Kidney epithelial cell (primary cell): ENCODE measurements at regions not wholly inside any gene's neighbourhood (a gene's known extent, or its start where the extent isn't known, plus 50 kb on each side); places are given as distances from the start of the nearest gene placed in this dataset.

Experiments
- DNase-seq: peaks from one replicate; pipeline ENCODE4 v3.0.0-alpha.2; 2010; ENCODE audit warnings: low read depth
- H3K27me3 ChIP-seq: 2 replicates; pipeline ENCODE4 v1.6.0; 2011; ENCODE audit warnings: low read length; ENCODE audit not compliant: control insufficient read depth, insufficient read depth
- H3K36me3 ChIP-seq: 2 replicates; pipeline ENCODE4 v1.5.1; 2011; ENCODE audit warnings: low read length; ENCODE audit not compliant: control insufficient read depth, insufficient read depth
- H3K4me3 ChIP-seq: 2 replicates; pipeline ENCODE4 v1.5.1; 2011; ENCODE audit warnings: low read depth, mild to moderate bottlenecking, control low read depth, low read length
- TF ChIP-seq, protein P1 (sequence below): IDR thresholded peaks from 2 replicates; pipeline ENCODE4 v1.5.1; 2011; ENCODE audit warnings: mild to moderate bottlenecking, moderate library complexity, low read length, control low read depth, inconsistent platforms; ENCODE audit not compliant: insufficient read depth, poor library complexity, severe bottlenecking

DNA sequence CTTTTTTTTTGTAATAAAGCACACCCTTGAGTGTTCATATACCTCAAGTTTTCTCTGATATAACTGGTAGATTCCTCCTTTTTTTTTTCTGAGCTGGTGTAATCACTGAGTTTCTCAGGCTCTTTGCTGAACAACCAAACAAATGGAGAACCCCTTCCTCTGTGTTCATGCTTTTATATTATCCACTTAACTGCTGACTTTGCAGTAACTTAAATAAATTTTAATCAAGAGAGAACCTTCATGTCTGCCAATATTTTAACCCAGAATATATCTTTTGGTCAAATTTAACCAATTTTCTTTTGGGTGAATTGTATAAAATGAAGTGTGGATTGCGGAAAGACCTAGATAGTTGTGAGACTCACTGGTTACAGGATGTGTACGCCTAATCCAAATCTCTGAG lies 833.0 kb upstream of the COX7C start:
- DNase-seq = no peak
- H3K4me3 ChIP-seq = no peak overlapping the region
- H3K27me3 ChIP-seq = no peaks in the 10 kb centered on the region
- TF ChIP-seq, protein P1, sequence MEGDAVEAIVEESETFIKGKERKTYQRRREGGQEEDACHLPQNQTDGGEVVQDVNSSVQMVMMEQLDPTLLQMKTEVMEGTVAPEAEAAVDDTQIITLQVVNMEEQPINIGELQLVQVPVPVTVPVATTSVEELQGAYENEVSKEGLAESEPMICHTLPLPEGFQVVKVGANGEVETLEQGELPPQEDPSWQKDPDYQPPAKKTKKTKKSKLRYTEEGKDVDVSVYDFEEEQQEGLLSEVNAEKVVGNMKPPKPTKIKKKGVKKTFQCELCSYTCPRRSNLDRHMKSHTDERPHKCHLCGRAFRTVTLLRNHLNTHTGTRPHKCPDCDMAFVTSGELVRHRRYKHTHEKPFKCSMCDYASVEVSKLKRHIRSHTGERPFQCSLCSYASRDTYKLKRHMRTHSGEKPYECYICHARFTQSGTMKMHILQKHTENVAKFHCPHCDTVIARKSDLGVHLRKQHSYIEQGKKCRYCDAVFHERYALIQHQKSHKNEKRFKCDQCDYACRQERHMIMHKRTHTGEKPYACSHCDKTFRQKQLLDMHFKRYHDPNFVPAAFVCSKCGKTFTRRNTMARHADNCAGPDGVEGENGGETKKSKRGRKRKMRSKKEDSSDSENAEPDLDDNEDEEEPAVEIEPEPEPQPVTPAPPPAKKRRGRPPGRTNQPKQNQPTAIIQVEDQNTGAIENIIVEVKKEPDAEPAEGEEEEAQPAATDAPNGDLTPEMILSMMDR = no peak
- H3K36me3 ChIP-seq = no peaks in the 10 kb centered on the region

DNA sequence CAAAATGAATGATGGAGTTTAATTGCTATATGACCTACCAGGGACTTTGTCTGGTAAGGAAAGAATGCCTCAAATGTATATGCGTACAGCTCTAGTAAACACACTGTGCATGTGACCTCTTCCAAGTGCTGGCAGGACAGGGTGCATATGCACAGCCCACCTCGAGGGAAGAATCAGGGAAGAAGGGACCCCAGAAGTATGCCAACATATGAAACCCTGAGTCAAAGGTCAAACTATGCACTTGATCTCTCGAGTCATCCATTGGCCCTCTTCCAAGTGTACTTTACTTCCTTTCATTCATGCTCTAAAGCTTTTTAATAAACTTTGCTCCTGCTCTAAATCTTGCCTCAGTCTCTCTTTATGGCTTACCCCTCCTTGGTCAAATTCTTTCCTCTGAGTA lies 804.6 kb upstream of the COX7C start:
- no peak for DNase-seq
- TF ChIP-seq, protein P1 = no peak
- H3K4me3 ChIP-seq = no peak overlapping the region

DNA sequence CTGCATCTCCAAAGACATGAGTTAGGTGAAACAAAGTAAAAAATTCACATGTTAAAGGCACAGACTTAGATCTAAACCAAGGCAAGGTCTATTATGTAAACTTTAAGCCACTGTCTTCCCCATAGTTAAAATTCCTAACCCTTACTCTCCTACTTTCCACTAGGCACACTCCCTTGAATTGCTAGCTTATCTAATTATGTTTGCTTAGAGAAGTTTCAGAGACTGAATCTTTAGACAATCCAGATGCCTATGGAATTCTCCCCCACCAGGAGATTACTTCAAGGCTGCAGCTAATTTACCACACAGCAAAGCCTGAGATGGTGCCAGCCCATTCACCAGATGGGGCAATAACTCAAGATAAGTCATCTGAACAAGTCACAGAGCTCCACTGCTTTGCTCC lies 803.1 kb upstream of the COX7C start:
- Histone ChIP-seq H3K4me3 (no peak overlapping the region), H3K27me3 (no peaks in the 10 kb centered on the region), H3K36me3 (no peaks in the 10 kb centered on the region)
- DNase-seq = no peak
- TF ChIP-seq, protein P1 = no peak

More for the DNA sequence above, 804.6 kb upstream of the COX7C start:
- Histone ChIP-seq H3K36me3 (no peaks in the 10 kb centered on the region), H3K27me3 (no peaks in the 10 kb centered on the region)

DNA sequence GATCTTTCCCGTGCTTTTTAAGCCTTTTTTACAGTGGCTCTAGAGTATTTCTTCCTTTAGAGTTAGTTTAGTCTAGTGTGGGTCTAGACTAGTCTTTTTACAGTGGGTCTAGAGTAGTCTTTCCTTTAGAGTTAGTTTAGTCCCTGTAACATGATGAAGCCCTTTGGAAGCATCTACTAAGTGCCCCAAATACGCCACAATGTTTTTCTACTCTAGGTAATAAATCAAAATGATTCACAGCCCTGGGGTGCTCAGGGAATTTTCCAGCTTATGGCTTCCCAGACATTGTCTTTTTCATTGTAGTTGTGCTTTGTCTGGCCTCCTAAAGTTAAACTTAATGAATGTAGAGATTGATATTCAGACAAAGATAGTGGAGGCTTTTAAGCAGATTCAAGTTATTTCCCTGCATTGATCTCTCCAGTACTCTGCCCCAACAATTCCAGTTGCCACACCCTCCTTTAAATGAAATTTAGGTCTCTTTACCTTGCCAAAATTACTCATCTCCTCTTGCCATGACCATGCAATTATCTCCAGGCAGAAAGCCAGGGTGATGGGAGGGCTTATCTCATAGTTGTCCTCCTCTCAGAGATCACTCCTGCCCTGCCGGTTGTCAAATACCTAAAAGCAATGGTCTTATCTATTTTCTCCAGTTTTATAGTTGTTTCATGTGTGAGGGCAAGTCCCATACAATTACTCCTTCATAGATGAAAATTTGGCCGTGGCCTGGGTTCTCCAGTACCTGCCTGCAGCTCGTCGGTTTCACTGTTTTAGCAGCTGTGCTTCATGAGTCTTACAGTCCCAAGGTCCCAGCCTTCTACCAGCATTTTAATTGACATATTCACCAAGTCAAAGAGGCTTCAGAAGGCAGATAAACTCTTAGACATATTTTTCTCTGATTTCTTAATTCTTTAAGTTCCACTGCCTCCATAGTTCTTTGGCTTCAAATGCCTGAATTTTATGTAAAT lies 794.0 kb upstream of the COX7C start:
- no peaks in the 10 kb centered on the region for H3K36me3 ChIP-seq
- DNase-seq = no peak

DNA sequence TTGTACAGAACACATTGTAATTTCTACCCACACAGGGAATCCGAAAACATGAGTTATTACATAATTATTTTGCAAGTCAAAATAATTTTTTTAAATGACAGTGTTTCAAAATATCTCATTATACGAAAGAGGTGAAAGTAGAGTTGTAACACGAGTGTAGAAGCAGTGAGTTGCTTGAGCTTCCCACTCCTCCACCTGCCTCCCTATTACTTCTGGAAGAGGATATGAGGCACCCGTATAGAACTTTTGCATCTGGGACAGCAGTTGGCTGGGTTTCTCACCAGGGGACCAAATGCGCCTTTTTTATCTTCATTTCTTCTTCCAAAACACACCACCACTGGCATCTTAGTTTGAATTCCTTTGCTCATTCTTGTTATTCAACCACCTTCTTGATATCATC lies 779.0 kb upstream of the COX7C start:
- TF ChIP-seq, protein P1 = no peak
- DNase-seq = no peak
- Histone ChIP-seq H3K36me3 (no peaks in the 10 kb centered on the region), H3K27me3 (no peaks in the 10 kb centered on the region), H3K4me3 (no peak overlapping the region)

More for the DNA sequence above, 794.0 kb upstream of the COX7C start:
- TF ChIP-seq, protein P1 = no peak
- Histone ChIP-seq H3K4me3 (no peak overlapping the region), H3K27me3 (no peaks in the 10 kb centered on the region)
